RWPE1 (cell line): ENCODE measurements at regions not wholly inside any gene's neighbourhood (a gene's known extent, or its start where the extent isn't known, plus 50 kb on each side); places are given as distances from the start of the nearest gene placed in this dataset.

Experiments used
- CTCF ChIA-PET: fragments of 350-600 bp; sonication (Branson Sonifier 250); formaldehyde crosslinking; extraction: SDS; loops from one replicate; lab custom pipeline; 2021; lab: Yijun Ruan, JAX
- POLR2A ChIA-PET: fragments of 400-600 bp; formaldehyde crosslinking; extraction: SDS; loops from one replicate; lab custom pipeline; 2020; ENCODE audit warnings: antibody characterized with exemption; ENCODE audit not compliant: low non-redundant PET; lab: Yijun Ruan, JAX
- DNase-seq: peaks from one replicate; pipeline ENCODE4 v3.0.0; 2012; ENCODE audit warnings: low spot score
- H3K27ac ChIP-seq: fragments of 450-650 bp; 2 replicates; pipeline ENCODE4 v1.5.1; 2017
- CTCF ChIP-seq: fragments of 450-650 bp; conservative IDR thresholded peaks from 2 replicates; pipeline ENCODE4 v1.5.1; 2017; ENCODE audit warnings: low read depth, mild to moderate bottlenecking

- ChIA-PET POLR2A (no interaction called here), CTCF (no interaction called here)
- DNase-seq, result no peak
- no peak for TF ChIP-seq CTCF
- H3K27ac ChIP-seq, result no peak overlapping the region
Observed at GRCh38 chr3:77800893-77801292, 761.0 kb downstream of the ROBO2 start.

GRCh38 chr3:77807312-77807711, 767.4 kb downstream of the ROBO2 start:
- no peak for TF ChIP-seq CTCF
- ChIA-PET CTCF (interaction anchor here (0.6 kb wide), 1 partner anchor 190 kb away, joined by 4 read pairs; no protein-coding TSS in a partner anchor), POLR2A (no interaction called here)
- no peak overlapping the region for H3K27ac ChIP-seq
- no peak for DNase-seq

DNA sequence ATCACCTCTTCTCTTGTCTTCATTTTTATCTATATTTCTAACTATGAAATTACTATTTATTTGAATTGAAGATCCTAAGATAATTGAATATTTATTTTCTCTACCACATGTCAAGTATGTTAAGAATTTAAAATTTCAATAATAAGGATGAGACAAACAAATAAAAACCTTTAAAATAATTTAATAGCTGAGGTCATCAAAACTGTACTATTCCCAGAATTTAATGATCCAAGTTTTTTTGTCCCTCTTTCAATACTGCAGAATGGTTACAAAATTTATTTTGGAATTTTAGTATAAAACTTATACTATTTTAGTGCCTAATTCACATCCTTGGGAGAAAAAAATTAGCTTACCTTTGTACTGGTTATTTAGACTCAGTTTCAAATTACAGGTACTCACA, 774.9 kb downstream of the ROBO2 start:
- H3K27ac ChIP-seq, result no peak overlapping the region
- CTCF ChIA-PET, result no interaction called here
- POLR2A ChIA-PET, result no interaction called here
- no peak for TF ChIP-seq CTCF
- DNase-seq, result no peak

GRCh38 chr3:77815467-77815866, 775.6 kb downstream of the ROBO2 start:
- no peak for TF ChIP-seq CTCF
- H3K27ac ChIP-seq, result no peak overlapping the region
- ChIA-PET CTCF (no interaction called here), POLR2A (no interaction called here)
- no peak for DNase-seq

GRCh38 chr3:77816366-77816765, 776.5 kb downstream of the ROBO2 start:
- TF ChIP-seq CTCF, result no peak
- no peak overlapping the region for H3K27ac ChIP-seq
- CTCF ChIA-PET, result no interaction called here
- POLR2A ChIA-PET, result no interaction called here
- no peak for DNase-seq

DNA sequence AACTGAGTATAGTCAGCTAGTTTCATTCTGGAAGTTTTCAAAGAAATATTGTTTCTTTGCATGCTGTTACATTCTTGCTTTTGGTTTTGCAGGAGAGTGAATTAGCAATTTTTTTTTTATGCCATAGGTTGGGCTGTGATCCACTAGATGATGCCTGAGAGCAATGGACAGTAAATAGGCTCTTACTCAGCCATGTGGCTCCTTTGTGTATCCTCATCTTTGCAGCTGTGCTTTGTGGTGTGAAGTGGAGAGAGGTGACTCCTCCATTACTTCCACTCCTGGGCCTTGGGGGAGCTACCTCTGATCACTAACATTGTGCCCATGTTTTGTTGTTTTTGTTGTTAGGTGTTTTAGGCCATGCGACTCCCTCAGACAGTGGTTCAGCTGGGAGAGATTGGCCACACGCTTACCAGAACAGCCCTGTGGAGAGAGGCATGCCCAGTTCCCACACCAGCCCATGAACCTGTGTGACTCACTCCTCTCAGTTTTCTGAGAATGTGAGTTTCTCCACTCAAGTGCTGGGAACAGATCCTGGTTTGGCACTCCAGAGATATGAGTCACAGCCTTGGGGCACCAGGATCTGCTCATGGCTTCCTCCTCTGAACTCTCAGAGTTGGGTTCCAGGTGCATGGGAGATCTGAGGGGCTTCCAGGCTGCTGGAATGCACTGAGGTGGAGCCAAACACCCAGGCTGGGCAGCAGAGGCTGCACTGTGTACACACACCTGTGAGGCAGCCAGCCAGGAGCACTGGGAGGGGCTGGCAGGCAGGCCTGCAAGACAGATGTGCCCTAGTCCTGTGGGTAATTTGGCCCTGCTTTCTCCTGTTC, 785.3 kb downstream of the ROBO2 start:
- peak overlapping the region; percentile 92 for H3K27ac ChIP-seq
- ChIA-PET POLR2A (no interaction called here), CTCF (no interaction called here)
- TF ChIP-seq CTCF, result no peak
- peak; percentile 73 for DNase-seq
